PC-9 (cell line): ENCODE measurements at regions not wholly inside any gene's neighbourhood (a gene's known extent, or its start where the extent isn't known, plus 50 kb on each side); places are given as distances from the start of the nearest gene placed in this dataset.

Experiments
- BruUV-seq: library from RNA; stranded (reverse); fragments of 400-500 nt; replicated peaks from 2 replicates; lab custom pipeline; 2021; lab: Mats Ljungman, UMichigan
- CTCF ChIA-PET: fragments of 300-600 bp; sonication (Branson Sonifier 250); formaldehyde crosslinking; loops from one replicate; lab custom pipeline; 2022; ENCODE audit warnings: antibody characterized with exemption; lab: Charles Lee
- POLR2A ChIA-PET: fragments of 300-600 bp; sonication (Branson Sonifier 250); formaldehyde crosslinking; loops from one replicate; lab custom pipeline; 2022; ENCODE audit warnings: antibody characterized with exemption; ENCODE audit not compliant: unreplicated experiment; lab: Charles Lee
- DNase-seq, 2 experiments: peaks; one replicate each; pipeline versions ENCODE4 v3.0.0 to v3.0.0-alpha.2; 2015 to 2022; ENCODE audit warnings: mixed read lengths in 1 of 2
- H2AFZ ChIP-seq: fragments of 200-600 bp; sonication (generic); 2 replicates; pipeline ENCODE4 v1.8.1; 2017; ENCODE audit warnings: antibody characterized with exemption
- H3F3A ChIP-seq: fragments of 200-600 bp; sonication (generic); 2 replicates; pipeline ENCODE4 v1.8.1; 2017; ENCODE audit warnings: antibody characterized with exemption, mild to moderate bottlenecking, low read depth; ENCODE audit not compliant: insufficient read depth
- H3K27ac ChIP-seq: fragments of 200-600 bp; sonication (generic); 2 replicates; pipeline ENCODE4 v1.6.1; 2016; ENCODE audit warnings: mixed run types
- H3K27me3 ChIP-seq: fragments of 200-600 bp; sonication (generic); 2 replicates; pipeline ENCODE4 v1.6.1; 2016; ENCODE audit warnings: low read depth, mixed run types; ENCODE audit not compliant: insufficient read depth
- H3K36me3 ChIP-seq: fragments of 200-600 bp; sonication (generic); 2 replicates; pipeline ENCODE4 v1.6.1; 2016; ENCODE audit warnings: low read depth, mixed run types
- H3K4me1 ChIP-seq: fragments of 200-600 bp; sonication (generic); replicated peaks from 2 replicates; pipeline ENCODE4 v1.6.1; 2016; ENCODE audit warnings: mixed run types; ENCODE audit not compliant: insufficient read depth
- H3K4me2 ChIP-seq: fragments of 200-600 bp; sonication (generic); 2 replicates; pipeline ENCODE4 v1.6.1; 2017; ENCODE audit warnings: mixed run types
- H3K4me3 ChIP-seq: fragments of 200-600 bp; sonication (generic); 2 replicates; pipeline ENCODE4 v1.6.1; 2016; ENCODE audit warnings: mixed run types
- H3K79me2 ChIP-seq: fragments of 200-600 bp; sonication (generic); 2 replicates; pipeline ENCODE4 v1.6.1; 2017; ENCODE audit warnings: low read depth, mixed run types
- H3K9me2 ChIP-seq: fragments of 200-600 bp; sonication (generic); 2 replicates; pipeline ENCODE4 v1.8.1; 2017; ENCODE audit warnings: mild to moderate bottlenecking; ENCODE audit not compliant: insufficient read depth
- H3K9me3 ChIP-seq: fragments of 200-600 bp; sonication (generic); 2 replicates; pipeline ENCODE4 v1.8.1; 2016; ENCODE audit warnings: low read depth; ENCODE audit not compliant: insufficient read depth
- H4K20me1 ChIP-seq: fragments of 200-600 bp; sonication (generic); 2 replicates; pipeline ENCODE4 v1.8.1; 2017; ENCODE audit not compliant: insufficient read depth
- CTCF ChIP-seq: fragments of 200-600 bp; sonication (generic); conservative IDR thresholded peaks from 2 replicates; pipeline ENCODE4 v1.6.1; 2017; ENCODE audit warnings: mixed run types, antibody characterized with exemption, mild to moderate bottlenecking, moderate library complexity
- EZH2 ChIP-seq: fragments of 200-600 bp; sonication (generic); IDR thresholded peaks from 2 replicates; pipeline ENCODE4 v1.8.0; 2017; ENCODE audit warnings: antibody characterized with exemption, low read depth
- intact Hi-C: fragments of 100-400 bp; cut with micrococcal nuclease; formaldehyde crosslinking; loops from one replicate; pipeline ENCODE4 v1.10.0; 2022; ENCODE audit not compliant: unreplicated experiment

GRCh38 chr5:136620016-136620419 lies 254.7 kb upstream of the TRPC7 start:
- intact Hi-C loops = no loop called here
- H3K4me2 ChIP-seq = no peak overlapping the region; the same call in 1 of the 2 replicates
- TF ChIP-seq EZH2 (no peak), CTCF (no peak)
- no peaks in the 10 kb centered on the region for H3K9me2 ChIP-seq
- H3K36me3 ChIP-seq = no peaks in the 10 kb centered on the region
- H3K4me1 ChIP-seq = peaks cover 35% of the 10 kb centered on the region
- no peak overlapping the region for H3K4me3 ChIP-seq
- H3K27me3 ChIP-seq = no peaks in the 10 kb centered on the region
- peak overlapping the region; percentile 46 for H3K27ac ChIP-seq
- H3K9me3 ChIP-seq = no peaks in the 10 kb centered on the region
- DNase-seq = peak; percentile 25 to 72
- CTCF ChIA-PET = interaction anchor here (0.6 kb wide), 1 partner anchor 458 kb away, joined by 3 read pairs; no protein-coding TSS in a partner anchor
- POLR2A ChIA-PET = interaction anchor here (0.7 kb wide), 1 partner anchor 114 kb away, joined by 3 read pairs; no protein-coding TSS in a partner anchor
- no peaks in the 10 kb centered on the region for H4K20me1 ChIP-seq
- H2AFZ ChIP-seq = no peak overlapping the region
- H3F3A ChIP-seq = peaks cover 17% of the 10 kb centered on the region; the same call in 1 of the 2 replicates
- H3K79me2 ChIP-seq = no peaks in the 10 kb centered on the region
- BruUV-seq = no TSS peak

GRCh38 chr5:136619556-136619955 lies 254.2 kb upstream of the TRPC7 start:
- Histone ChIP-seq H3F3A (peaks cover 17% of the 10 kb centered on the region; the same call in 1 of the 2 replicates), H3K9me2 (no peaks in the 10 kb centered on the region), H3K27ac (peak overlapping the region; percentile 46), H3K4me1 (peaks cover 35% of the 10 kb centered on the region), H3K79me2 (no peaks in the 10 kb centered on the region), H3K9me3 (no peaks in the 10 kb centered on the region), H2AFZ (no peak overlapping the region), H3K27me3 (no peaks in the 10 kb centered on the region), H3K36me3 (no peaks in the 10 kb centered on the region), H3K4me3 (no peak overlapping the region), H4K20me1 (no peaks in the 10 kb centered on the region), H3K4me2 (no peak overlapping the region)
- TF ChIP-seq EZH2 (no peak), CTCF (no peak)
- no peak for DNase-seq
- BruUV-seq = no TSS peak
- intact Hi-C loops = loop anchor here (5.0 kb wide), 1 partner anchor 38 kb away; no protein-coding TSS in a partner anchor
- CTCF ChIA-PET = no interaction called here
- POLR2A ChIA-PET = interaction anchor here (0.7 kb wide), 1 partner anchor 115 kb away, joined by 3 read pairs; no protein-coding TSS in a partner anchor

GRCh38 chr5:136615251-136616119 lies 250.1 kb upstream of the TRPC7 start:
- no peaks in the 10 kb centered on the region for H4K20me1 ChIP-seq
- H3K9me2 ChIP-seq = no peaks in the 10 kb centered on the region
- DNase-seq = no peak
- no peak overlapping the region for H2AFZ ChIP-seq
- TF ChIP-seq EZH2 = no peak
- no peak for TF ChIP-seq CTCF
- no peaks in the 10 kb centered on the region for H3K79me2 ChIP-seq
- peaks cover 27% of the 10 kb centered on the region for H3F3A ChIP-seq
- intact Hi-C loops = loop anchor here (5.0 kb wide), 1 partner anchor 42 kb away; no protein-coding TSS in a partner anchor
- H3K4me2 ChIP-seq = no peak overlapping the region
- POLR2A ChIA-PET = no interaction called here
- H3K27me3 ChIP-seq = no peaks in the 10 kb centered on the region
- no peak overlapping the region for H3K27ac ChIP-seq
- CTCF ChIA-PET = no interaction called here
- H3K9me3 ChIP-seq = peaks cover 11% of the 10 kb centered on the region
- no peak overlapping the region for H3K4me3 ChIP-seq
- BruUV-seq = no TSS peak
- H3K4me1 ChIP-seq = peaks cover 35% of the 10 kb centered on the region
- no peaks in the 10 kb centered on the region for H3K36me3 ChIP-seq
